ENCODE measurements at regions not wholly inside any gene's neighbourhood (a gene's known extent, or its start where the extent isn't known, plus 50 kb on each side); places are given as distances from the start of the nearest gene placed in this dataset.

DNA sequence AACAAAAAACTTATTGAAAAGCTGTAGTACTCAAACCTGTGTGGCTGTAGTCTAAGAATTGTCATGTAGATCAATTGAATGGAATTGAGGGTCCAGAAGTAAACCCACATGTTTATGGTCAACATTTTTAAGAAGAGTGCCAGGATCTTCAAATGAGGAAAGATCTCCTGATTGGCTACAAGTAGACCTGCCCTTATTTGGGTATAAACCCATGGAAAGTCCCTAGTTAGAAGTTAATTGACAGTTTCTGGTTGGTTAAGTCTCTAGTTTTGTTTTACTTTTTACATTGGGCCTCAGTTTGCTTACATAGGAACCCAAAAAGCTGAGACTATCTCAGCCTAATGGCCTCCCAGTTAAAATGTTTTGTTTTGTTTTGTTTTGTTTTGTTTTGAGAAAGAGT lies 91.9 kb upstream of the RESF1 start:
- H3K36me3 ChIP-seq (ENCODE audit: control insufficient read depth, insufficient read depth, low read length) = no peaks in the 10 kb centered on the region
- H3K4me3 ChIP-seq (ENCODE audit: low read length) = no peak overlapping the region
- H3K27ac ChIP-seq (ENCODE audit: low read length) = no peak overlapping the region
- H3K9me3 ChIP-seq (ENCODE audit: control insufficient read depth, insufficient read depth, low read length) = no peaks in the 10 kb centered on the region
- no peaks in the 10 kb centered on the region for H3K4me1 ChIP-seq (ENCODE audit: control insufficient read depth, insufficient read depth, low read length)
- no peaks in the 10 kb centered on the region for H3K27me3 ChIP-seq (ENCODE audit: control insufficient read depth, insufficient read depth, low read length)
- no peak for DNase-seq (ENCODE audit: low read depth, low spot score)

GRCh38 chr12:31866523-31866922 lies 92.7 kb upstream of the RESF1 start:
- H3K27me3 ChIP-seq (ENCODE audit: control insufficient read depth, insufficient read depth, low read length) = no peaks in the 10 kb centered on the region
- no CpG with 5 or more reads among the region's 3 CpGs for WGBS (ENCODE audit: insufficient coverage, insufficient read length)
- H3K9me3 ChIP-seq (ENCODE audit: control insufficient read depth, insufficient read depth, low read length) = no peaks in the 10 kb centered on the region
- no peak for DNase-seq (ENCODE audit: low read depth, low spot score)
- H3K4me3 ChIP-seq (ENCODE audit: low read length) = no peak overlapping the region
- H3K36me3 ChIP-seq (ENCODE audit: control insufficient read depth, insufficient read depth, low read length) = no peaks in the 10 kb centered on the region
- no peaks in the 10 kb centered on the region for H3K4me1 ChIP-seq (ENCODE audit: control insufficient read depth, insufficient read depth, low read length)
- H3K27ac ChIP-seq (ENCODE audit: low read length) = no peak overlapping the region

DNA sequence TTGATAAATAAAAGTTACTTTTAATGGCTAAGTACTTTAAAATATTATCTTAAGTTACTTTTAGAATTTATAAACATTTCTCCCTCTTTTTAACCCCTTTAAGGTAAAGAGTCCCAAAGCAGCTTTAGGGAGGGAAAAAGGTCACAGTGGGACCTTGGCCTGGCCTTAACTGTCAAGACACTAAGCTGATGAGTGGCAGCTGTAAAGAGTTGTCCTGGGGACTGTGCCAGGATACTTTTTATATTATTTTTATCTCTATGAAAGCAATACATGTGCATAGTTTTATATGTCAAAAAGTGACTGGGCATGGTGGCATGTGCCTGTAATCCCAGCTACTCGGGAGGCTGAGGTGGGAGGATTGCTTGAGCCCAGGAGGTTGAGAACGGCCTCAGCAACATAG lies 94.2 kb upstream of the RESF1 start:
- WGBS (ENCODE audit: insufficient coverage, insufficient read length) = no CpG with 5 or more reads among the region's 2 CpGs

GRCh38 chr12:31861360-31861759 lies 97.9 kb upstream of the RESF1 start:
- no peak for DNase-seq (ENCODE audit: low read depth, low spot score)
- H3K27ac ChIP-seq (ENCODE audit: low read length) = no peak overlapping the region
- no peaks in the 10 kb centered on the region for H3K36me3 ChIP-seq (ENCODE audit: control insufficient read depth, insufficient read depth, low read length)
- no peak overlapping the region for H3K4me3 ChIP-seq (ENCODE audit: low read length)
- WGBS (ENCODE audit: insufficient coverage, insufficient read length) = no CpG with 5 or more reads among the region's 2 CpGs
- H3K27me3 ChIP-seq (ENCODE audit: control insufficient read depth, insufficient read depth, low read length) = no peaks in the 10 kb centered on the region
- H3K9me3 ChIP-seq (ENCODE audit: control insufficient read depth, insufficient read depth, low read length) = peaks cover 1% of the 10 kb centered on the region; the same call in 1 of the 2 replicates
- H3K4me1 ChIP-seq (ENCODE audit: control insufficient read depth, insufficient read depth, low read length) = no peaks in the 10 kb centered on the region

More for the DNA sequence above, 94.2 kb upstream of the RESF1 start:
- Histone ChIP-seq H3K4me3 (ENCODE audit: low read length) (no peak overlapping the region), H3K4me1 (ENCODE audit: control insufficient read depth, insufficient read depth, low read length) (no peaks in the 10 kb centered on the region), H3K27me3 (ENCODE audit: control insufficient read depth, insufficient read depth, low read length) (no peaks in the 10 kb centered on the region), H3K36me3 (ENCODE audit: control insufficient read depth, insufficient read depth, low read length) (no peaks in the 10 kb centered on the region), H3K9me3 (ENCODE audit: control insufficient read depth, insufficient read depth, low read length) (no peaks in the 10 kb centered on the region), H3K27ac (ENCODE audit: low read length) (no peak overlapping the region)
- no peak for DNase-seq (ENCODE audit: low read depth, low spot score)

- Histone ChIP-seq H3K27ac (ENCODE audit: low read length) (no peak overlapping the region), H3K4me3 (ENCODE audit: low read length) (no peak overlapping the region), H3K9me3 (ENCODE audit: control insufficient read depth, insufficient read depth, low read length) (peaks cover 1% of the 10 kb centered on the region; the same call in 1 of the 2 replicates), H3K36me3 (ENCODE audit: control insufficient read depth, insufficient read depth, low read length) (no peaks in the 10 kb centered on the region), H3K4me1 (ENCODE audit: control insufficient read depth, insufficient read depth, low read length) (no peaks in the 10 kb centered on the region), H3K27me3 (ENCODE audit: control insufficient read depth, insufficient read depth, low read length) (no peaks in the 10 kb centered on the region)
- WGBS (ENCODE audit: insufficient coverage, insufficient read length) = no CpG with 5 or more reads among the region's 4 CpGs
- DNase-seq (ENCODE audit: low read depth, low spot score) = no peak
Observed at GRCh38 chr12:31860401-31860800, 98.8 kb upstream of the RESF1 start.

- H3K9me3 ChIP-seq (ENCODE audit: control insufficient read depth, insufficient read depth, low read length) = peaks cover 1% of the 10 kb centered on the region; the same call in 1 of the 2 replicates
- 100% methylated on average over 2 of the region's 13 CpGs for WGBS (ENCODE audit: insufficient coverage, insufficient read length)
- H3K27ac ChIP-seq (ENCODE audit: low read length) = no peak overlapping the region
- no peaks in the 10 kb centered on the region for H3K36me3 ChIP-seq (ENCODE audit: control insufficient read depth, insufficient read depth, low read length)
- no peaks in the 10 kb centered on the region for H3K4me1 ChIP-seq (ENCODE audit: control insufficient read depth, insufficient read depth, low read length)
- DNase-seq (ENCODE audit: low read depth, low spot score) = no peak
- H3K4me3 ChIP-seq (ENCODE audit: low read length) = no peak overlapping the region
- H3K27me3 ChIP-seq (ENCODE audit: control insufficient read depth, insufficient read depth, low read length) = no peaks in the 10 kb centered on the region
Observed at GRCh38 chr12:31859232-31859977, 99.8 kb upstream of the RESF1 start.

- WGBS (ENCODE audit: insufficient coverage, insufficient read length) = no CpG with 5 or more reads among the region's 5 CpGs
- no peak for DNase-seq (ENCODE audit: low read depth, low spot score)
- Histone ChIP-seq H3K27me3 (ENCODE audit: control insufficient read depth, insufficient read depth, low read length) (no peaks in the 10 kb centered on the region), H3K27ac (ENCODE audit: low read length) (no peak overlapping the region), H3K4me1 (ENCODE audit: control insufficient read depth, insufficient read depth, low read length) (no peaks in the 10 kb centered on the region), H3K4me3 (ENCODE audit: low read length) (no peak overlapping the region), H3K36me3 (ENCODE audit: control insufficient read depth, insufficient read depth, low read length) (no peaks in the 10 kb centered on the region), H3K9me3 (ENCODE audit: control insufficient read depth, insufficient read depth, low read length) (peaks cover 1% of the 10 kb centered on the region)
Observed at GRCh38 chr12:31855427-31855826, 103.8 kb upstream of the RESF1 start.

DNA sequence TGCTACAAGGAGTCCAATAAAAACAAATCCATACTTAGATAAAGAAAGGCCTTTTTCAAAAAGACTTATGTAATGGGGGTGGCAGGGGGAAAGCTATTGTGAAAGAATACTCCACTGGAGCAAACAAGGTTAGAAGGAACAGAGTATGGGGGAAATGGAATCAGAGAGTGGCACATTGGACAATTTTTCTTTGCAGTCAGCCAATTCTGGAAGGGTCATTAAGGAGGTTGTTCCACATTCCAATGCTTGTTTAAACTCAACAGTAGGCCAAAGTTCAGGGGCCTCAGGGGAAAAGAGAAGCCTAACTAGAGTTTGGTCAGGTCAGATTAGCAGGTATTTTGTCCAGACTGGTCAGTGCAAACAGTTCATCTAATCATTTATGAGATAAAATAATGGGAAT lies 105.2 kb upstream of the RESF1 start:
- no peaks in the 10 kb centered on the region for H3K4me1 ChIP-seq (ENCODE audit: control insufficient read depth, insufficient read depth, low read length)
- H3K27me3 ChIP-seq (ENCODE audit: control insufficient read depth, insufficient read depth, low read length) = no peaks in the 10 kb centered on the region
- H3K27ac ChIP-seq (ENCODE audit: low read length) = no peak overlapping the region
- H3K36me3 ChIP-seq (ENCODE audit: control insufficient read depth, insufficient read depth, low read length) = no peaks in the 10 kb centered on the region
- DNase-seq (ENCODE audit: low read depth, low spot score) = no peak
- no peak overlapping the region for H3K4me3 ChIP-seq (ENCODE audit: low read length)
- peaks cover 1% of the 10 kb centered on the region; the same call in 1 of the 2 replicates for H3K9me3 ChIP-seq (ENCODE audit: control insufficient read depth, insufficient read depth, low read length)

- peaks cover 1% of the 10 kb centered on the region; the same call in 1 of the 2 replicates for H3K9me3 ChIP-seq (ENCODE audit: control insufficient read depth, insufficient read depth, low read length)
- H3K36me3 ChIP-seq (ENCODE audit: control insufficient read depth, insufficient read depth, low read length) = no peaks in the 10 kb centered on the region
- no peak overlapping the region for H3K4me3 ChIP-seq (ENCODE audit: low read length)
- H3K27ac ChIP-seq (ENCODE audit: low read length) = no peak overlapping the region
- H3K4me1 ChIP-seq (ENCODE audit: control insufficient read depth, insufficient read depth, low read length) = no peaks in the 10 kb centered on the region
- no peaks in the 10 kb centered on the region for H3K27me3 ChIP-seq (ENCODE audit: control insufficient read depth, insufficient read depth, low read length)
- DNase-seq (ENCODE audit: low read depth, low spot score) = no peak
Observed at GRCh38 chr12:31853520-31853919, 105.7 kb upstream of the RESF1 start.

- H3K27me3 ChIP-seq (ENCODE audit: control insufficient read depth, insufficient read depth, low read length) = no peaks in the 10 kb centered on the region
- WGBS (ENCODE audit: insufficient coverage, insufficient read length) = no CpG with 5 or more reads among the region's 3 CpGs
- DNase-seq (ENCODE audit: low read depth, low spot score) = no peak
- H3K27ac ChIP-seq (ENCODE audit: low read length) = no peak overlapping the region
- H3K36me3 ChIP-seq (ENCODE audit: control insufficient read depth, insufficient read depth, low read length) = no peaks in the 10 kb centered on the region
- peaks cover 3% of the 10 kb centered on the region; the same call in 1 of the 2 replicates for H3K9me3 ChIP-seq (ENCODE audit: control insufficient read depth, insufficient read depth, low read length)
- no peaks in the 10 kb centered on the region for H3K4me1 ChIP-seq (ENCODE audit: control insufficient read depth, insufficient read depth, low read length)
- H3K4me3 ChIP-seq (ENCODE audit: low read length) = no peak overlapping the region
Observed at GRCh38 chr12:31850268-31850667, 108.9 kb upstream of the RESF1 start.

DNA sequence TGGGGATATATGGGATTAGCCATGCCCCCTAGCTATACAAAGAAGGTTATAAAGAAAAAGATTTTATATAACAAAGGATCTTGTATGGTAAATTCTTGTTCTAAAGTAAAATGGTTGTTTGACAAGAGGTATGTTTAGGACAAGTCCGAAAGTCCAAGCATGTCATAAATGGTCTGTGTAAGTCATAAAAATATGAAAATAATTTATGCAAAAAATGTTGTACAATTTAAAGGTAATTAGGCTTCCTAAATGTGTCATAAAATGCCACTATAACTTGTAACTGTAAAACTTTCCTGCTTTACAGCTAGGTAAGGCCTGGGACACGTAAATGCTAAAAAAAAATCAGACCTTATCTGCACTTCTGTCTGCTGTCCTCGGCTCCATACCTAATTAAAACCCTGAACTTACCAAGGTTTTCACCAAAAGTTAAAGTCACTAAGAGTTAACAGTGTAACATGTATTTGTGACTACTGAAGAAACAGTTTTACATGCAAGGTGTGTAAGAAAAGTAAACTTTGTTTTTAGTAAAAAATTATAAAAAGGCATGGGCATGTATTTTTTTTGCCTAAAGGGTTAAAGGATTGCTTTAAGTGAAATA lies 110.0 kb upstream of the RESF1 start:
- no peak overlapping the region for H3K4me3 ChIP-seq (ENCODE audit: low read length)
- no CpG with 5 or more reads among the region's 3 CpGs for WGBS (ENCODE audit: insufficient coverage, insufficient read length)
- H3K36me3 ChIP-seq (ENCODE audit: control insufficient read depth, insufficient read depth, low read length) = no peaks in the 10 kb centered on the region
- peaks cover 3% of the 10 kb centered on the region; the same call in 1 of the 2 replicates for H3K9me3 ChIP-seq (ENCODE audit: control insufficient read depth, insufficient read depth, low read length)
- no peaks in the 10 kb centered on the region for H3K27me3 ChIP-seq (ENCODE audit: control insufficient read depth, insufficient read depth, low read length)
- H3K27ac ChIP-seq (ENCODE audit: low read length) = no peak overlapping the region
- H3K4me1 ChIP-seq (ENCODE audit: control insufficient read depth, insufficient read depth, low read length) = no peaks in the 10 kb centered on the region
- DNase-seq (ENCODE audit: low read depth, low spot score) = no peak
